ENCODE measurements at regions not wholly inside any gene's neighbourhood (a gene's known extent, or its start where the extent isn't known, plus 50 kb on each side); places are given as distances from the start of the nearest gene placed in this dataset.
"Not testable (repeated sequence)": the region's sequence is repeated elsewhere in the genome, so short reads cannot be mapped to it uniquely, and the experiment has no call there.

- no peak for DNase-seq
Observed at GRCh38 chr7:113207441-113207840, 89.1 kb upstream of the SMIM30 start.

DNA sequence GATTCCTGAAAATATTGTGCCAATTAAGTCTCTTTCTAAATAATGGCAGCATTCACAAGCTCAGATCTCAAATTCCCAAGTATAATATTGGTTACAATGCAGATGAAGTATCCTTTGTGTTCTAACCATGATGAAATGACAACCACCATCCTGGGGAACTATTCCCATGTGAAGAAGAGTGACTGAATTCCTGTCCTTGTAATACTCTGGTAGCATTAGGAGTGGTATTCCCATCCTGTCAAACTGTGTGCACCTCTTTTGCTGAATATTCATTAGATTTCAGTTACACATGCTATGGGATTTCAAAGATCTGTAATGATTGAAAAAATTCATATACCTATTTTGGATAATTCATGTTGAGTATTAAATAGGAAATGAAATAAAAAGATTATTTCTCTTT, 86.1 kb upstream of the SMIM30 start:
- DNase-seq: no peak

DNA sequence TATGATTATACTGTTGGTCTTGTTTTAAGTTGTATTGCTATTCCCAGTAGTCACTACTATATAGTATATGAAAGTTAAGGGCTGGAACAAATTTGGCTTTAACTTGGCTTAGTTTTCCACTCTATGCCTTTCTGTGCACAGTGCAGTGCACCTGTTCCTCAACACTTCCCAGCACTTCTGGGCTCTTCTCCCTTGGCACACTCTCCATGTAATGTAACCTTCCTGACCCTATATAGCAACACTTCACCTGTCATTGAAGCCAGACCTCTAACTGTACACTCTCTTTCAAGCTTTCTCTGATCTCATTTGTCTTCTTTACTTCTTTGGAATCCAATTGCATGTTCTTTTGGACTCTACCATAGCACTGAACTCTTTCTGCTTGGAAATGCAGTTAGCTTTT, 83.9 kb upstream of the SMIM30 start:
- DNase-seq: no peak

DNA sequence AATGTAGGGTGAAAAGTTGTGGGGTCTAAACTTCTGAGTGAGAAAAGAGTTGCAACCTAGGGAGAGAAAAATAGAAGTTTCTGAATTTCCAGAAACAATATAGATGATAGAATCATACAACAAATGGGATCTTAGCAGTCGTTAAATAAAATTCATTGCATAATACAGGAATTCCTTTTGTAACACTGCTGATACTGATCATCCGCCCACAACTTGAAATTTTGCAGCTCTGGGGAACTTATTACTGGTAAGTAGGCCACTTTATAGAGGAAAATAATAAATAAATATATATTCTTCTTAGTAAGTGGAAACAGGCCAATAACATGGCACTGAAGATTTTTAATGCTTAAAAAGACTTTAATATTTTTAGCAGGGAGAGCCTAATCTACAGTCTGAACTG, 81.9 kb upstream of the SMIM30 start:
- DNase-seq: no peak

- no peak for DNase-seq
Observed at GRCh38 chr7:113199841-113200240, 81.5 kb upstream of the SMIM30 start.

GRCh38 chr7:113199136-113199535, 80.8 kb upstream of the SMIM30 start:
- no peak for DNase-seq

GRCh38 chr7:113198226-113198625, 79.9 kb upstream of the SMIM30 start:
- no peak for DNase-seq

DNA sequence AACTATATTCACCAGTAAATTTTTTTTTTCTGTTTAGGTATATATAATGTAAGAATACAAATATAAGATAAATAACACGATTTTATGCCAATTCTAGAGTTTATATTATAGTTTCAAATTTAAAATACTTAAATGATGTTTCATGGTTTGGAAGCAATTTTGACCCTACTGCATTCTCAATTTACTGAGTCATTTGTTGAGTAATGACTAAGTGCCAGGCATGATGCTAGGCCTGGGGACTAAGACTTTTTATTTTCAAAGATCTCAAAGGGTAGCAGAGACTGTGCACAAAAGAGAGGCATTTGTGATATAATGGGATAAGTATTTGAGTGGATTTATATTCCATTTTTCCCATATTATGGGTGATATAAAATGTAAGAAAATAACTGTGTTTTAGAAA, 78.9 kb upstream of the SMIM30 start:
- DNase-seq: no peak

DNA sequence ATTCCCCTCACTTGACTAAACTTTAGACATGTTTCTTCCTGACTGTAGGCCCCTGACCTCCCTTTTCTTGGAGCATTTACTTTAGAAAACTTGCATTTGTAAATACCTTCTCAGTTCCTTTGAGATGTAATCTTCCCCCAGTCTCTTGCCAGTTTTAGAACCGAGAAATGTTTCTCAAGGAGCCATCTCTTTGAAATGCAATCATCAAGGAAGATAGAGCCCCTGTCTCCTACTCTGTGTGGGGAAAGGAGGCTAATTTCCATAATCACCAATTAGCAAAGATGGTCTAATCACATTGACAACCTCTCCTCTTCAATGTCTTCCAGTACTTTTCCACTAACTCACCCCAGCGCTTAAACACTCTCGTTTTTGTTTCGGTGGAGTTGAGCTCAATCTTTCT, 70.0 kb upstream of the SMIM30 start:
- no peak for DNase-seq

DNA sequence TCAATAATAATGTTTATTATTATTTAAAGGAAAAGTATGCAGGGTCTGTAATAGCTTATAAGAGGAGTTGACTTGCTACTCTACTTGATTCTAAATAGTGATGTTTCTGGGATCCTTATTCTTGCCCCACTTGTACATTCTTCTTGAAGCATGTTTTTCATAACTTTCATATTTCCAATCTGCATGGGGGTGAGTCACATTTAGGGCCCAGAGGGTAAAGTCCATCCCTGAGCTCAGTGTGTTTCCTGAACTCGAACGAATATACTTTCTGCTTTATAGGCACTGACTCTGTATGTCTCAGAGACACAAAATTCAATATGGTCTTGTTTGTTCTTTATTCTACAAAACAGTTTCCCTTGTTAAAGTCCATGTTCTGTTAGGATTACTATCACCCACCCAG, 61.0 kb upstream of the SMIM30 start:
- DNase-seq: no peak

GRCh38 chr7:113176836-113177235, 58.5 kb upstream of the SMIM30 start:
- DNase-seq: no peak

GRCh38 chr7:113176180-113176579, 57.8 kb upstream of the SMIM30 start:
- not testable (repeated sequence) for DNase-seq

DNA sequence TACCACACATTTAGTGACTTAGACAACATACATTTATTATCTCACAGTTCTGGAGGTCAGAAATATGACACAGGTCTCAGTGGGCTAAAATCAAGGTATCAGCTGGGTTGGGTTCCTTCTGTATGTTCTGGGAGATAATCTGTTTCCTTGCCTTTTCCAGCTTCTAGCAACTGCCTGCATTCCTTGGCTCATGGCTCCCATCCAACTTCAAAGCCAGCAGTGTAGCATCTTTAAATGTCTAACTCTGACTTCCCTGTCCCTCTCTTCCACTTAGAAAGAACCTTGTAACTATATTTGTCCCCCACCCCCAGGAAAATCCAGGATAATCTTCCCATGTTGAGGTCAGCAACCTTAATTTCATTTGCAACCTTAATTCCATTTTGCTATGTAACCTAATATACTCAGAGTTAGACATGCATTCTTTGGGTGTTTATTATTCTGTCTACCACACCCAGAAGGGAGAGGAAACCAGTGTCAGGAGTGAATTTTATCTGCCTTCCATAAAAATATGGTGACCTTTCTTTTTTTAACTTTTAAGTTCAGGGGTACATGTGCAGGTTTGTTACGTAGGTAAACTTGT, 57.3 kb upstream of the SMIM30 start:
- DNase-seq: no peak

GRCh38 chr7:113172726-113173125, 54.4 kb upstream of the SMIM30 start:
- no peak for DNase-seq

- no peak for DNase-seq
Observed at GRCh38 chr7:113170591-113170990, 52.2 kb upstream of the SMIM30 start.

All from activated CD4-positive, alpha-beta T cell treated with anti-CD3 and anti-CD28 coated beads for 1 hour (primary cell).